IMR-90 (cell line): ENCODE measurements at regions not wholly inside any gene's neighbourhood (a gene's known extent, or its start where the extent isn't known, plus 50 kb on each side); places are given as distances from the start of the nearest gene placed in this dataset.

Source experiments
- ATAC-seq: fragments of 200-7000 bp; cut with Tn5 transposase; 2 replicates; pipeline ENCODE4 v1.9.1; 2020; ENCODE audit warnings: low read depth, mild to moderate bottlenecking, moderate library complexity
- BruUV-seq: library from RNA; stranded (reverse); fragments of 400-500 nt; replicated peaks from 2 replicates; lab custom pipeline; 2021; lab: Mats Ljungman, UMichigan
- CTCF ChIA-PET: fragments of 300-600 bp; formaldehyde crosslinking; extraction: SDS; loops from one replicate; lab custom pipeline; 2021; ENCODE audit warnings: antibody characterized with exemption; lab: Yijun Ruan, JAX
- POLR2A ChIA-PET: fragments of 300-600 bp; sonication (Branson Sonifier 250); formaldehyde crosslinking; loops from one replicate; lab custom pipeline; 2022; ENCODE audit warnings: antibody characterized with exemption; ENCODE audit not compliant: unreplicated experiment; lab: Charles Lee
- DNase-seq: peaks from one replicate; pipeline ENCODE4 v3.0.0; 2013
- H2AFZ ChIP-seq: replicated peaks from 2 replicates; pipeline ENCODE3; 2013; ENCODE audit warnings: low read length, mild to moderate bottlenecking; ENCODE audit not compliant: poor library complexity
- H2AK5ac ChIP-seq: 2 replicates; pipeline ENCODE4 v1.6.1; 2013; ENCODE audit warnings: low read depth, low read length, inconsistent platforms
- H2AK9ac ChIP-seq: replicated peaks from 2 replicates; pipeline ENCODE3; 2013; ENCODE audit warnings: mild to moderate bottlenecking, low read depth, low read length, moderate library complexity; ENCODE audit not compliant: poor library complexity
- H2BK120ac ChIP-seq: 2 replicates; pipeline ENCODE4 v1.6.1; 2013; ENCODE audit warnings: low read depth, low read length, inconsistent platforms
- H2BK15ac ChIP-seq: 3 replicates; pipeline ENCODE4 v1.6.1; 2013; ENCODE audit warnings: low read depth, low read length, inconsistent platforms
- H2BK20ac ChIP-seq: 2 replicates; pipeline ENCODE4 v1.6.1; 2013; ENCODE audit warnings: low read depth, mild to moderate bottlenecking, inconsistent platforms, low read length, moderate library complexity
- H2BK5ac ChIP-seq: 2 replicates; pipeline ENCODE4 v1.6.1; 2013; ENCODE audit warnings: mild to moderate bottlenecking, low read depth, low read length, inconsistent platforms; ENCODE audit not compliant: poor library complexity, severe bottlenecking
- H3K14ac ChIP-seq: replicated peaks from 2 replicates; pipeline ENCODE4 v1.6.1; 2013; ENCODE audit warnings: low read depth, low read length, inconsistent platforms
- H3K18ac ChIP-seq: 2 replicates; pipeline ENCODE4 v1.6.1; 2013; ENCODE audit warnings: low read depth, low read length, control low read depth
- H3K23ac ChIP-seq: 2 replicates; pipeline ENCODE4 v1.6.1; 2013; ENCODE audit warnings: low read depth, low read length, inconsistent platforms
- H3K27ac ChIP-seq: 2 replicates; pipeline ENCODE4 v1.5.1; 2013; ENCODE audit warnings: mild to moderate bottlenecking, control low read depth, low read length; ENCODE audit not compliant: insufficient read depth
- H3K27me3 ChIP-seq: 2 replicates; pipeline ENCODE4 v1.6.1; 2013; ENCODE audit warnings: low read length; ENCODE audit not compliant: control insufficient read depth, insufficient read depth
- H3K36me3 ChIP-seq: 2 replicates; pipeline ENCODE4 v1.6.1; 2013; ENCODE audit warnings: low read length, mixed read lengths; ENCODE audit not compliant: control insufficient read depth, insufficient read depth
- H3K4ac ChIP-seq: 2 replicates; pipeline ENCODE4 v1.6.1; 2013; ENCODE audit warnings: low read depth, low read length, inconsistent platforms
- H3K4me1 ChIP-seq: 2 replicates; pipeline ENCODE4 v1.6.1; 2013; ENCODE audit warnings: low read length, mixed read lengths; ENCODE audit not compliant: control insufficient read depth, insufficient read depth
- H3K4me2 ChIP-seq: 2 replicates; pipeline ENCODE4 v1.6.1; 2013; ENCODE audit warnings: low read depth, mild to moderate bottlenecking, control low read depth, low read length, moderate library complexity
- H3K4me3 ChIP-seq: 2 replicates; pipeline ENCODE4 v1.5.1; 2013; ENCODE audit warnings: low read depth, mild to moderate bottlenecking, control low read depth, low read length, moderate library complexity; ENCODE audit not compliant: insufficient read depth
- H3K56ac ChIP-seq: 2 replicates; pipeline ENCODE4 v1.6.1; 2013; ENCODE audit warnings: low read length, inconsistent platforms; ENCODE audit not compliant: insufficient read depth; ENCODE audit errors: extremely low read depth
- H3K79me1 ChIP-seq, 2 experiments: 2 replicates each; pipeline ENCODE4 v1.6.1; 2013; ENCODE audit warnings: low read length in 2 of 2, inconsistent platforms in 1 of 2, low read depth in 1 of 2
- H3K9ac ChIP-seq: 2 replicates; pipeline ENCODE4 v1.6.1; 2013; ENCODE audit warnings: low read depth, low read length, control low read depth
- H3K9me1 ChIP-seq: 2 replicates; pipeline ENCODE4 v1.6.1; 2013; ENCODE audit warnings: low read length, inconsistent platforms; ENCODE audit not compliant: insufficient read depth
- H3K9me3 ChIP-seq: 2 replicates; pipeline ENCODE4 v1.6.1; 2013; ENCODE audit warnings: low read length; ENCODE audit not compliant: control insufficient read depth, insufficient read depth
- H4K20me1 ChIP-seq: 2 replicates; pipeline ENCODE4 v1.6.1; 2013; ENCODE audit warnings: low read length, inconsistent platforms; ENCODE audit not compliant: insufficient read depth
- H4K5ac ChIP-seq: 2 replicates; pipeline ENCODE4 v1.6.1; 2013; ENCODE audit warnings: mild to moderate bottlenecking, low read depth, low read length, control low read depth
- H4K8ac ChIP-seq, 2 experiments: 2 replicates each; pipeline ENCODE4 v1.6.1; 2013; ENCODE audit warnings: low read depth in 2 of 2, low read length in 2 of 2, control low read depth in 1 of 2, inconsistent platforms in 1 of 2
- H4K91ac ChIP-seq: 2 replicates; pipeline ENCODE4 v1.6.1; 2013; ENCODE audit warnings: low read depth, low read length, inconsistent platforms; ENCODE audit not compliant: insufficient read depth
- ELK1 ChIP-seq: fragments of 150-350 bp; IDR thresholded peaks from 2 replicates; pipeline ENCODE4 v1.6.1; 2016; ENCODE audit warnings: low read depth, mild to moderate bottlenecking, low read length, moderate library complexity, borderline replicate concordance
- MXI1 ChIP-seq: IDR thresholded peaks from 2 replicates; pipeline ENCODE4 v1.6.1; 2012; ENCODE audit warnings: low read depth, mild to moderate bottlenecking, low read length, moderate library complexity, borderline replicate concordance
- RCOR1 ChIP-seq: IDR thresholded peaks from 2 replicates; pipeline ENCODE4 v1.6.1; 2012; ENCODE audit warnings: mild to moderate bottlenecking, low read length, improper control_type of control experiment; ENCODE audit not compliant: insufficient replicate concordance
- whole genome bisulfite sequencing, 2 experiments: methylation state at CpG; one replicate each; pipeline versions ENCODE4 v1.1.5 to v1.1.7; 2013; ENCODE audit warnings: missing lambda C conversion rate in 2 of 2; ENCODE audit not compliant: insufficient read length in 1 of 2; ENCODE audit errors: extremely low coverage in 2 of 2; 5-methylcytosine and 5-hydroxymethylcytosine counted together
- dilution Hi-C: fragments of 300-500 bp; cut with HindIII; formaldehyde crosslinking; loops from one replicate; pipeline ENCODE4 v1.14.3; 2018; ENCODE audit warnings: low sequenced_read_pairs; ENCODE audit not compliant: unreplicated experiment
- in situ Hi-C: fragments of 300-500 bp; cut with MboI; formaldehyde crosslinking; loops from 3 replicates; pipeline ENCODE4 v1.14.3; 2019; ENCODE audit warnings: low sequenced_read_pairs, inconsistent platforms, mixed read lengths
- intact Hi-C: fragments of 100-400 bp; cut with micrococcal nuclease; formaldehyde crosslinking; loops from 2 replicates; pipeline ENCODE4 v1.10.0; 2022

GRCh38 chr13:39893808-39894207 lies 238.3 kb downstream of the COG6 start:
- dilution Hi-C loops, result no loop called here
- H3K56ac ChIP-seq, result no peak overlapping the region
- no peak overlapping the region for H3K18ac ChIP-seq
- H4K91ac ChIP-seq, result no peak overlapping the region
- H3K27me3 ChIP-seq, result no peaks in the 10 kb centered on the region
- H2AK9ac ChIP-seq, result no peak overlapping the region
- no peak overlapping the region for H3K23ac ChIP-seq
- POLR2A ChIA-PET, result no interaction called here
- no peak overlapping the region for H4K5ac ChIP-seq
- no peak overlapping the region for H3K9ac ChIP-seq
- no peak overlapping the region for H2BK120ac ChIP-seq
- no peak overlapping the region for H3K4ac ChIP-seq
- H3K9me1 ChIP-seq, result no peaks in the 10 kb centered on the region
- no peak for DNase-seq
- H3K79me1 ChIP-seq, result no peaks in the 10 kb centered on the region
- H4K20me1 ChIP-seq, result no peaks in the 10 kb centered on the region
- no peak overlapping the region for H3K4me2 ChIP-seq
- H2AK5ac ChIP-seq, result no peak overlapping the region
- no peak for ATAC-seq
- no peaks in the 10 kb centered on the region for H3K9me3 ChIP-seq
- H3K4me3 ChIP-seq, result no peak overlapping the region
- no peak overlapping the region for H2BK20ac ChIP-seq
- H3K14ac ChIP-seq, result no peak overlapping the region
- CTCF ChIA-PET, result no interaction called here
- H2BK5ac ChIP-seq, result no peak overlapping the region
- H2AFZ ChIP-seq, result no peak overlapping the region
- H3K4me1 ChIP-seq, result no peaks in the 10 kb centered on the region
- intact Hi-C loops, result no loop called here
- no peak overlapping the region for H3K27ac ChIP-seq
- TF ChIP-seq RCOR1 (no peak), MXI1 (no peak), ELK1 (no peak)
- no CpG with 5 or more reads among the region's 1 CpG for WGBS, 2 experiments
- no peak overlapping the region for H4K8ac ChIP-seq
- BruUV-seq, result no TSS peak
- no peaks in the 10 kb centered on the region for H3K36me3 ChIP-seq
- H2BK15ac ChIP-seq, result no peak overlapping the region
- in situ Hi-C loops, result no loop called here
